ENCODE measurements at regions not wholly inside any gene's neighbourhood (a gene's known extent, or its start where the extent isn't known, plus 50 kb on each side); places are given as distances from the start of the nearest gene placed in this dataset.

DNA sequence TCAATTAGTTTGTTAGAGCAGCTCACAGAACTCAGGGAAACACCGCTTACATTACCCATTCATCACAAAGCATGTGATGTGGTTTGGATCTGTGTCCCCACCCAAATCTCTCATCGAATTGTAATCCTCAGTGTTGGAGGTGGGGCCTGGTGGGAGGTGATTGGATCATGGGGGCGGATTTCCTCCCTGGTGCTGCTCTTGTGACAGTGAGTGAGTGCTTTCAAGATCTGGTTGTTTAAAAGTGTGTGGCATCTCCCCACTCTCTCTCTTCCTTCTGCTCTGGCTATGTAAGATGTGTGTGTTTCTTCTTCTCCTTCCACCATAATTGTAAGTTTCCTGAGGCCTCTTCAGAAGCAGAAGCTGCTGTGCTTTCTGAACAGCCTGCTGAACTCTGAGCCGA is 63.5 kb upstream of the AGPS start:
- TF ChIP-seq EZH2 (optimal IDR thresholded peaks at IDR 0.05; ENCODE audit: low read depth, low read length), result no peak
- TF ChIP-seq, protein P1, sequence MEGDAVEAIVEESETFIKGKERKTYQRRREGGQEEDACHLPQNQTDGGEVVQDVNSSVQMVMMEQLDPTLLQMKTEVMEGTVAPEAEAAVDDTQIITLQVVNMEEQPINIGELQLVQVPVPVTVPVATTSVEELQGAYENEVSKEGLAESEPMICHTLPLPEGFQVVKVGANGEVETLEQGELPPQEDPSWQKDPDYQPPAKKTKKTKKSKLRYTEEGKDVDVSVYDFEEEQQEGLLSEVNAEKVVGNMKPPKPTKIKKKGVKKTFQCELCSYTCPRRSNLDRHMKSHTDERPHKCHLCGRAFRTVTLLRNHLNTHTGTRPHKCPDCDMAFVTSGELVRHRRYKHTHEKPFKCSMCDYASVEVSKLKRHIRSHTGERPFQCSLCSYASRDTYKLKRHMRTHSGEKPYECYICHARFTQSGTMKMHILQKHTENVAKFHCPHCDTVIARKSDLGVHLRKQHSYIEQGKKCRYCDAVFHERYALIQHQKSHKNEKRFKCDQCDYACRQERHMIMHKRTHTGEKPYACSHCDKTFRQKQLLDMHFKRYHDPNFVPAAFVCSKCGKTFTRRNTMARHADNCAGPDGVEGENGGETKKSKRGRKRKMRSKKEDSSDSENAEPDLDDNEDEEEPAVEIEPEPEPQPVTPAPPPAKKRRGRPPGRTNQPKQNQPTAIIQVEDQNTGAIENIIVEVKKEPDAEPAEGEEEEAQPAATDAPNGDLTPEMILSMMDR (IDR thresholded peaks at IDR 0.05; ENCODE audit: low read length), result no peak
- TF ChIP-seq EZH2phosphoT487 (IDR thresholded peaks at IDR 0.05; ENCODE audit: low read length), result no peak
